ENCODE measurements at regions not wholly inside any gene's neighbourhood (a gene's known extent, or its start where the extent isn't known, plus 50 kb on each side); places are given as distances from the start of the nearest gene placed in this dataset.

DNA sequence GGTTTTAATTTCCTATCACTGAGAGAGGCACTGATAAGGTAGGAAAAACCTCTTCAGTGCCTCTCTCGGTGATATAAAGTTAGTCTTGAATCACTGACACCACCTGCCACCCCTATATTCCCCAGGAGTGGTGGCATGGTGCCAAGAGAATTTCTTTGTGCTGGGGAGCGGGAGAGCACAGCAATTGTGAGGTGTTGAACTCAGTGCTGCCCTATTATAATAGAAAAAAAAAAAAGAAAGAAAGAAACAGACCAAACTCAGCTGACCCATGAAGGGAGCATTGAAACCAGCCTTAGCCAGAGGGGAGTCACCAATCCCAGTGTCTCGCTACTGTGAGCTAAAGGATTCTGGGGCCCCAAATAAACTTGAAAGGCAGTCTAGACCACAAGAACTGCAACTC is 201.4 kb upstream of the STT3B start:
- Histone ChIP-seq H3K36me3 (replicated peaks) (no peaks in the 10 kb centered on the region), H3K9me3 (no peaks in the 10 kb centered on the region), H3K27me3 (ENCODE audit: low read depth) (no peaks in the 10 kb centered on the region), H3K4me1 (no peaks in the 10 kb centered on the region), H3K4me3 (no peak overlapping the region)
- no peak for DNase-seq (ENCODE audit: low spot score in 2 of 2)
- in situ Hi-C loops (cut with MboI; ENCODE audit: low sequenced_read_pairs) = no loop called here

GRCh38 chr3:31341130-31341529 is 191.6 kb upstream of the STT3B start:
- Histone ChIP-seq H3K27me3 (ENCODE audit: low read depth) (no peaks in the 10 kb centered on the region), H3K9me3 (no peaks in the 10 kb centered on the region), H3K4me3 (no peak overlapping the region), H3K36me3 (replicated peaks) (no peaks in the 10 kb centered on the region), H3K4me1 (no peaks in the 10 kb centered on the region)
- no peak for DNase-seq (ENCODE audit: low spot score in 2 of 2)
- in situ Hi-C loops (cut with MboI; ENCODE audit: low sequenced_read_pairs) = no loop called here

DNA sequence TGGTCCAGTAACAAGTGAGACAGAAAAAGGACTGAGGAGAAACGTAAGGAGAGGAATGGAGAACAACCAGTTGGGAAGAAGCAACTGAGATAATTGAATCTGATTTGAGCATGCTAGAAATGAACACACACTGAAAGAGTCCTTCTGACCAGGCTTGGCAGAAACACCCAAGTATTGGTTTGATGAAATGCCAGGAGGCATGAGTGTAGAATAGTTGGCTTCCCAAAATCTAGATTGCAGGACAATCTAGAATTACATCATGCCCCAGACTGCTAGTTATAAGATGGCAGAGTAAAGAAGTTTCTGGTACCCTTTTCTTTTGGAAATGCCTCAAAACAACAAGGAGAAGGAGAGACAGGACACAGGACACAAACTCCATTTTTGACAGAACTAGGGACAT is 189.7 kb upstream of the STT3B start:
- in situ Hi-C loops (cut with MboI; ENCODE audit: low sequenced_read_pairs) = no loop called here
- H3K27me3 ChIP-seq (ENCODE audit: low read depth) = no peaks in the 10 kb centered on the region

DNA sequence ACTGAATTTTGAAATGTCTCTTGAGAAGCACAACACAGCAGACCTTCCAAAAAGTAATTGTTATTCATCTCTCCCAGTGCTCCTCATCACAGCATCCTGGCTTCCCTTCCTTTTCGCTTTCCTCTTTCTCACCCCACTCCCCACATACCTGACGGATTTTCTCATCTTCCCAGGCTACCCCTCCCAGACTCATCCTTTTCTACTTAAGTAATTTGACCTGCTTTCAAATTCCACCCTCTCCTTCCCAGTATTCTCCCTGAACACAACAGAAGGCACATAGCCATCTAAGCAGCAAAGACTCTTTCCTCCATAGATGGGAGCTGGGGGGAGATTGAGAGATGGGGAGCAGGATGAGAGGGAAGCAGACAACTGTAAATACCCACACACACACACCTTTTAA is 187.1 kb upstream of the STT3B start:
- H3K4me1 ChIP-seq = peaks cover 3% of the 10 kb centered on the region
- DNase-seq (ENCODE audit: low spot score in 2 of 2) = no peak
- no peaks in the 10 kb centered on the region for H3K9me3 ChIP-seq
- no peak overlapping the region for H3K4me3 ChIP-seq
- no peaks in the 10 kb centered on the region for H3K27me3 ChIP-seq (ENCODE audit: low read depth)
- in situ Hi-C loops (cut with MboI; ENCODE audit: low sequenced_read_pairs) = no loop called here
- no peaks in the 10 kb centered on the region for H3K36me3 ChIP-seq (replicated peaks)

More for the DNA sequence above, 189.7 kb upstream of the STT3B start:
- Histone ChIP-seq H3K4me3 (no peak overlapping the region), H3K36me3 (replicated peaks) (no peaks in the 10 kb centered on the region), H3K9me3 (no peaks in the 10 kb centered on the region), H3K4me1 (no peaks in the 10 kb centered on the region)
- DNase-seq (ENCODE audit: low spot score in 2 of 2) = no peak

DNA sequence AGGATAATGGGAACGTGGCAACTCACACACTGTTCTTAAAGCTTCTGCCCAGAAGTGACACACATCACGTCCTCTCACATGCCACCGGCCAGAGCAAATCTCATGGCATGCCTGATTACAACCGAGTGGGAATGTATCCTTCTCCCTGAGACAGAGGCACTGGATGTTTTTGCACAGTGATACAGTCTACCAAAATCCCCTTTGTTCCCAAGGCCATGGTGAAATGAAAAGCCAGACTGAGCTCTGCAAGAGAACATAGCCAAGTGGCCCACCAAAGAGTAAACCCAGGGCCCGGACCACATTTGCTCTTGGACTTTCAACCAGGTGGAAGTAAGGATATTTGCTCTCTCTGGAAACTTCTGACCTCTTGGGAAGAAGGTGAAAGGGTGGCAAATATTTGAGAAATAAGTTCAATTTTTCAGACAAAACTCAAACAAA is 186.2 kb upstream of the STT3B start:
- DNase-seq (ENCODE audit: low spot score in 2 of 2) = no peak
- H3K9me3 ChIP-seq = no peaks in the 10 kb centered on the region
- H3K4me3 ChIP-seq = no peak overlapping the region
- H3K4me1 ChIP-seq = peaks cover 4% of the 10 kb centered on the region
- H3K27me3 ChIP-seq (ENCODE audit: low read depth) = no peaks in the 10 kb centered on the region
- in situ Hi-C loops (cut with MboI; ENCODE audit: low sequenced_read_pairs) = no loop called here
- H3K36me3 ChIP-seq (replicated peaks) = no peaks in the 10 kb centered on the region

DNA sequence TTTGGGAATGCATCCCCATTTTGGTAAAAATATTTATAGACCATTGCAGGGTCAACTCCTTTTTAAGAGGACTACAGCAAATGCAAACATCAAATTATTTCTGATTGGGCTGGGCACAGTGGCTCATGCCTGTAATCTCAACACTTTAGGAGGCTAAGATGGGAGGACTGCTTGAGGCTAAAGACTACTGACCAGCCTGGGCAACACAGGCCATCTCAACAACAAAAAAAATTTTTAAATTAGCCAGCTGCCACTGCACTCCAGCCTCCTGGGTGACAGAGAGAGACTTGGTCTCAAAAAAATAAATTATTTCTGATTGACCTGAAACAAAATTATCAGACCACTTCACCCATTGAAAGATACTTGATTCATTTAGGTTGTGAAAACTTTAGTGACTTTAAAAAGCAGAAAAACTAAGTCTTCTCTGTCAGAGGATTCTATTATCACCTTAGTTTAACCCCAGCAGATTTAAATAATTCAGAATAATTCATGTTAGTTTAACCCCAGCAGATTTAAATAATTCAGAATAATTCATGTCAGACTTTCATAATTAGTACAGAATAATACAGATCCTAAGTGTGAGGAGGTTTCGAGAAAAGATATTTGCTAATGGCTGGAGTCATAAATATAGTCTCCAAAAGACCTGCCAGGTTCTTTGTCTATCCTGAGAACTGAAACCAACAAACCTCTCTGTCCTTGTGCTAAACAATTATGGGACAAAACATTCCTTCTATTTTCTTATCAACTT is 183.6 kb upstream of the STT3B start:
- Histone ChIP-seq H3K9me3 (no peaks in the 10 kb centered on the region), H3K4me1 (peaks cover 4% of the 10 kb centered on the region), H3K4me3 (no peak overlapping the region), H3K27me3 (ENCODE audit: low read depth) (no peaks in the 10 kb centered on the region), H3K36me3 (replicated peaks) (no peaks in the 10 kb centered on the region)
- in situ Hi-C loops (cut with MboI; ENCODE audit: low sequenced_read_pairs) = no loop called here
- no peak for DNase-seq (ENCODE audit: low spot score in 2 of 2)

DNA sequence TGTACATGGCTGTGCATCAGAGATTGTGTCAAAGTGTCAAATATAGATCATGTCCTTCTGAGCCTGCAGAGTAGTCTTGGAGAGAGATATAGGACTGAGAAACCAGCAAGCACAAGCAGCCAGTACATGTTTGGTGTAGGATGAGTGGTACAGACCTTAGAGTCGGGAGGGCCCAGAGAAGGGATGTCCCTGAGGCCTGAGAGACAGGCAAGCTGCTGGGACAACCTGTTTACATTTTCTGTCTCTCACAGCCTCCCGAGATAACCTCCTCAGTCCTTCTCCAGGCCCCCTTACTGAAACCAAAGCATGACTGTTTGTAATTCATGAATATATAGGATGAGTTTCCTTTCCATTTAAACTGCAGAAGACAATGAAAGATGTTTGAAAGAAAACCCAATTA is 182.4 kb upstream of the STT3B start:
- no peaks in the 10 kb centered on the region for H3K36me3 ChIP-seq (replicated peaks)
- DNase-seq (ENCODE audit: low spot score in 2 of 2) = no peak
- in situ Hi-C loops (cut with MboI; ENCODE audit: low sequenced_read_pairs) = no loop called here
- H3K9me3 ChIP-seq = no peaks in the 10 kb centered on the region
- H3K27me3 ChIP-seq (ENCODE audit: low read depth) = no peaks in the 10 kb centered on the region
- H3K4me1 ChIP-seq = peaks cover 4% of the 10 kb centered on the region
- H3K4me3 ChIP-seq = no peak overlapping the region

DNA sequence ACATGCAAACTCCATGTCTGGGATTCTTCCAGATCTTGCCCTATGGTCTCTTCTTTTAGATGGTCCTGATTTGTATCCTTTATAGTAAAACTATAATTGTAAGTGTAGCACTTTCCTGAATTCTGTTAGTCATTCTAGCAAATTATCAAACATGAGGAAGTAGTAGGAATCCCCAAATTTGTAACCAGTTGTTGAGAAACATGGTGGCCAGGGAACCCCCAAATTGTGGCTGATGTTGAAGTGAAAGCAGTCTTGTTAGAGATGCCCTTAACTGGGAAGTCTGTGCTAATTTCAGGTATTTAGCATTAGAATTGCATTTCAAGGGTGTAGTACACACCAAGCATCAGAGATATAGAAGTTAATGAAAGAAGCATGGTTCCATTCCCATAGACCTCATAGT is 180.4 kb upstream of the STT3B start:
- Histone ChIP-seq H3K27me3 (ENCODE audit: low read depth) (no peaks in the 10 kb centered on the region), H3K4me3 (no peak overlapping the region), H3K36me3 (replicated peaks) (no peaks in the 10 kb centered on the region), H3K4me1 (peaks cover 4% of the 10 kb centered on the region), H3K9me3 (no peaks in the 10 kb centered on the region)
- in situ Hi-C loops (cut with MboI; ENCODE audit: low sequenced_read_pairs) = no loop called here
- no peak for DNase-seq (ENCODE audit: low spot score in 2 of 2)

- Histone ChIP-seq H3K36me3 (replicated peaks) (no peaks in the 10 kb centered on the region), H3K4me1 (peaks cover 4% of the 10 kb centered on the region), H3K9me3 (no peaks in the 10 kb centered on the region), H3K27me3 (ENCODE audit: low read depth) (no peaks in the 10 kb centered on the region), H3K4me3 (no peak overlapping the region)
- DNase-seq (ENCODE audit: low spot score in 2 of 2) = no peak
- in situ Hi-C loops (cut with MboI; ENCODE audit: low sequenced_read_pairs) = no loop called here
These were observed 179.6 kb upstream of the STT3B start for GRCh38 chr3:31353166-31353565.

DNA sequence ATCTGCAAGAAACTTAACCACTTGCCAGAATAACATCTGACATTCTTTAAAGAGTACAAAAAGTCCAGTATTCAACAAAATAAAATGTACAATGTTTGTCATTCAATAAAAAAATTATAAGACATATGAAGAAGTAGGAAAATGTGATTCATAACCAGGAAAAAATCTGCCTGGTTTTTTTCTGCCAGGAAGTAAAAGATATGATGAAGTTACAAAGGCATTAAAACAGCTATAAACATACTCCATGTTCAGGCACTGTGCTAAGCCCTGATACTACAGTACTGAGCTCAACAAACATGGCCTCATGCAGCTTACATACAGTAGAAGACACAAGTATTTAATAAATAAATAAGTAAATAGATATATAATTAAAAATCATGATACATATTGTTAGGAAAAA is 178.4 kb upstream of the STT3B start:
- H3K27me3 ChIP-seq (ENCODE audit: low read depth) = no peaks in the 10 kb centered on the region
- in situ Hi-C loops (cut with MboI; ENCODE audit: low sequenced_read_pairs) = no loop called here
- H3K4me1 ChIP-seq = peaks cover 4% of the 10 kb centered on the region
- no peaks in the 10 kb centered on the region for H3K36me3 ChIP-seq (replicated peaks)
- H3K4me3 ChIP-seq = no peak overlapping the region
- no peaks in the 10 kb centered on the region for H3K9me3 ChIP-seq
- no peak for DNase-seq (ENCODE audit: low spot score in 2 of 2)

- H3K36me3 ChIP-seq (replicated peaks) = no peaks in the 10 kb centered on the region
- in situ Hi-C loops (cut with MboI; ENCODE audit: low sequenced_read_pairs) = no loop called here
- peaks cover under 1% of the 10 kb centered on the region; the same call in 1 of the 2 replicates for H3K4me1 ChIP-seq
- no peaks in the 10 kb centered on the region for H3K27me3 ChIP-seq (ENCODE audit: low read depth)
- no peak overlapping the region for H3K4me3 ChIP-seq
- no peak for DNase-seq (ENCODE audit: low spot score in 2 of 2)
- H3K9me3 ChIP-seq = no peaks in the 10 kb centered on the region
These were observed 176.9 kb upstream of the STT3B start for GRCh38 chr3:31355807-31356206.

- in situ Hi-C loops (cut with MboI; ENCODE audit: low sequenced_read_pairs) = no loop called here
- DNase-seq (ENCODE audit: low spot score in 2 of 2) = no peak
- peaks cover 10% of the 10 kb centered on the region for H3K4me1 ChIP-seq
- no peak overlapping the region for H3K4me3 ChIP-seq
- no peaks in the 10 kb centered on the region for H3K9me3 ChIP-seq
- H3K36me3 ChIP-seq (replicated peaks) = no peaks in the 10 kb centered on the region
- H3K27me3 ChIP-seq (ENCODE audit: low read depth) = no peaks in the 10 kb centered on the region
These were observed 175.8 kb upstream of the STT3B start for GRCh38 chr3:31356941-31357340.

GRCh38 chr3:31357451-31357850 is 175.3 kb upstream of the STT3B start:
- DNase-seq (ENCODE audit: low spot score in 2 of 2) = no peak
- H3K9me3 ChIP-seq = no peaks in the 10 kb centered on the region
- in situ Hi-C loops (cut with MboI; ENCODE audit: low sequenced_read_pairs) = no loop called here
- no peaks in the 10 kb centered on the region for H3K27me3 ChIP-seq (ENCODE audit: low read depth)
- no peak overlapping the region for H3K4me3 ChIP-seq
- H3K4me1 ChIP-seq = peaks cover 10% of the 10 kb centered on the region
- H3K36me3 ChIP-seq (replicated peaks) = no peaks in the 10 kb centered on the region

- in situ Hi-C loops (cut with MboI; ENCODE audit: low sequenced_read_pairs) = no loop called here
- H3K36me3 ChIP-seq (replicated peaks) = no peaks in the 10 kb centered on the region
These were observed 174.2 kb upstream of the STT3B start for GRCh38 chr3:31358473-31359070.

More at GRCh38 chr3:31358473-31359070, 174.2 kb upstream of the STT3B start:
- no peak for DNase-seq (ENCODE audit: low spot score in 2 of 2)
- H3K27me3 ChIP-seq (ENCODE audit: low read depth) = no peaks in the 10 kb centered on the region
- peaks cover 10% of the 10 kb centered on the region for H3K4me1 ChIP-seq
- H3K9me3 ChIP-seq = no peaks in the 10 kb centered on the region
- no peak overlapping the region for H3K4me3 ChIP-seq
